Panc1 (cell line): ENCODE measurements at regions not wholly inside any gene's neighbourhood (a gene's known extent, or its start where the extent isn't known, plus 50 kb on each side); places are given as distances from the start of the nearest gene placed in this dataset.

Experiments used
- ATAC-seq: fragments of 200-7000 bp; cut with Tn5 transposase; 2 replicates; pipeline ENCODE4 v1.9.1; 2020; ENCODE audit warnings: mild to moderate bottlenecking, moderate library complexity
- BruUV-seq: library from RNA; stranded (reverse); fragments of 400-500 nt; replicated peaks from 2 replicates; lab custom pipeline; 2021; lab: Mats Ljungman, UMichigan
- CTCF ChIA-PET: fragments of 300-600 bp; sonication (Branson Sonifier 250); formaldehyde crosslinking; loops from one replicate; lab custom pipeline; 2022; ENCODE audit warnings: antibody characterized with exemption; lab: Charles Lee
- POLR2A ChIA-PET: fragments of 300-600 bp; sonication (Branson Sonifier 250); formaldehyde crosslinking; loops from one replicate; lab custom pipeline; 2022; ENCODE audit warnings: antibody characterized with exemption; lab: Charles Lee
- DNase-seq: peaks from one replicate; pipeline ENCODE4 v3.0.0-alpha.2; 2010; ENCODE audit warnings: low read depth, low spot score
- H3K27ac ChIP-seq: 2 replicates; pipeline ENCODE4 v1.5.1; 2011; ENCODE audit warnings: mild to moderate bottlenecking, low read length, inconsistent platforms
- H3K27me3 ChIP-seq: fragments of 200-500 bp; sonication (Bioruptor generic); 2 replicates; pipeline ENCODE4 v1.6.0; 2014; ENCODE audit warnings: low read length, inconsistent platforms; ENCODE audit not compliant: control insufficient read depth, insufficient read depth
- H3K36me3 ChIP-seq: fragments of 200-500 bp; sonication (Bioruptor generic); 2 replicates; pipeline ENCODE4 v1.5.1; 2014; ENCODE audit warnings: inconsistent platforms, mild to moderate bottlenecking, low read length, moderate library complexity; ENCODE audit not compliant: control insufficient read depth, insufficient read depth
- H3K4me1 ChIP-seq: 2 replicates; pipeline ENCODE4 v1.5.1; 2011; ENCODE audit warnings: inconsistent platforms, mild to moderate bottlenecking, low read length, moderate library complexity; ENCODE audit not compliant: control insufficient read depth, insufficient read depth
- H3K4me3 ChIP-seq, 2 experiments: 2 replicates each; pipeline ENCODE4 v1.5.1; 2011 to 2012; ENCODE audit warnings: low read depth in 2 of 2, low read length in 2 of 2, mild to moderate bottlenecking in 2 of 2, inconsistent platforms in 1 of 2, moderate library complexity in 1 of 2
- H3K9me3 ChIP-seq: fragments of 200-500 bp; sonication (Bioruptor generic); 2 replicates; pipeline ENCODE4 v1.5.1; 2014; ENCODE audit warnings: low read depth, mild to moderate bottlenecking, inconsistent platforms, low read length, moderate library complexity; ENCODE audit not compliant: control insufficient read depth, insufficient read depth
- POLR2AphosphoS5 ChIP-seq: IDR thresholded peaks from 2 replicates; pipeline ENCODE4 v1.6.1; 2012; ENCODE audit warnings: mild to moderate bottlenecking, low read depth, low read length, moderate library complexity
- SIN3A ChIP-seq: IDR thresholded peaks from 2 replicates; pipeline ENCODE4 v1.6.1; 2012; ENCODE audit warnings: low read depth, mild to moderate bottlenecking, low read length, moderate library complexity, borderline replicate concordance; ENCODE audit not compliant: insufficient read depth
- TCF7L2 ChIP-seq: IDR thresholded peaks from 2 replicates; pipeline ENCODE4 v1.6.1; 2011; ENCODE audit warnings: mild to moderate bottlenecking, low read depth, low read length, inconsistent platforms
- in situ Hi-C: cut with HindIII; loops from 2 replicates; pipeline ENCODE4 v1.10.0; 2016; ENCODE audit warnings: low sequenced_read_pairs, low pct_unique_long_range_greater_than_20kb
- intact Hi-C: fragments of 100-400 bp; cut with micrococcal nuclease; formaldehyde crosslinking; loops from one replicate; pipeline ENCODE4 v1.10.0; 2022; ENCODE audit not compliant: unreplicated experiment
- TF ChIP-seq, protein P1 (sequence below), 2 experiments: IDR thresholded peaks; 2 replicates each; pipeline ENCODE4 v1.6.1; 2011 to 2012; ENCODE audit warnings: low read depth in 2 of 2, control low read depth in 1 of 2, low read length in 1 of 2, mild to moderate bottlenecking in 1 of 2, moderate library complexity in 1 of 2; ENCODE audit not compliant: insufficient read depth in 1 of 2
- TF ChIP-seq, protein P2 (sequence below): fragments of 450-650 bp; IDR thresholded peaks from 2 replicates; pipeline ENCODE4 v1.5.1; 2017; ENCODE audit warnings: mild to moderate bottlenecking

- DNase-seq (no peak), ATAC-seq (no peak)
- H3K36me3 ChIP-seq = no peaks in the 10 kb centered on the region
- in situ Hi-C loops (no loop called here), intact Hi-C loops (no loop called here)
- no peak overlapping the region for H3K27ac ChIP-seq
- no peak overlapping the region for H3K4me3 ChIP-seq
- BruUV-seq = no TSS peak
- no peaks in the 10 kb centered on the region; the same call in 1 of the 2 replicates for H3K27me3 ChIP-seq
- H3K9me3 ChIP-seq = no peaks in the 10 kb centered on the region
- H3K4me1 ChIP-seq = no peaks in the 10 kb centered on the region
- no peak for TF ChIP-seq POLR2AphosphoS5
- no peak for TF ChIP-seq TCF7L2
- TF ChIP-seq, protein P1, sequence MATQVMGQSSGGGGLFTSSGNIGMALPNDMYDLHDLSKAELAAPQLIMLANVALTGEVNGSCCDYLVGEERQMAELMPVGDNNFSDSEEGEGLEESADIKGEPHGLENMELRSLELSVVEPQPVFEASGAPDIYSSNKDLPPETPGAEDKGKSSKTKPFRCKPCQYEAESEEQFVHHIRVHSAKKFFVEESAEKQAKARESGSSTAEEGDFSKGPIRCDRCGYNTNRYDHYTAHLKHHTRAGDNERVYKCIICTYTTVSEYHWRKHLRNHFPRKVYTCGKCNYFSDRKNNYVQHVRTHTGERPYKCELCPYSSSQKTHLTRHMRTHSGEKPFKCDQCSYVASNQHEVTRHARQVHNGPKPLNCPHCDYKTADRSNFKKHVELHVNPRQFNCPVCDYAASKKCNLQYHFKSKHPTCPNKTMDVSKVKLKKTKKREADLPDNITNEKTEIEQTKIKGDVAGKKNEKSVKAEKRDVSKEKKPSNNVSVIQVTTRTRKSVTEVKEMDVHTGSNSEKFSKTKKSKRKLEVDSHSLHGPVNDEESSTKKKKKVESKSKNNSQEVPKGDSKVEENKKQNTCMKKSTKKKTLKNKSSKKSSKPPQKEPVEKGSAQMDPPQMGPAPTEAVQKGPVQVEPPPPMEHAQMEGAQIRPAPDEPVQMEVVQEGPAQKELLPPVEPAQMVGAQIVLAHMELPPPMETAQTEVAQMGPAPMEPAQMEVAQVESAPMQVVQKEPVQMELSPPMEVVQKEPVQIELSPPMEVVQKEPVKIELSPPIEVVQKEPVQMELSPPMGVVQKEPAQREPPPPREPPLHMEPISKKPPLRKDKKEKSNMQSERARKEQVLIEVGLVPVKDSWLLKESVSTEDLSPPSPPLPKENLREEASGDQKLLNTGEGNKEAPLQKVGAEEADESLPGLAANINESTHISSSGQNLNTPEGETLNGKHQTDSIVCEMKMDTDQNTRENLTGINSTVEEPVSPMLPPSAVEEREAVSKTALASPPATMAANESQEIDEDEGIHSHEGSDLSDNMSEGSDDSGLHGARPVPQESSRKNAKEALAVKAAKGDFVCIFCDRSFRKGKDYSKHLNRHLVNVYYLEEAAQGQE (IDR thresholded peaks at IDR 0.05; ENCODE audit: insufficient read depth in 1 of 2, low read depth in 2 of 2, low read length in 1 of 2) = no peak
- TF ChIP-seq, protein P2, sequence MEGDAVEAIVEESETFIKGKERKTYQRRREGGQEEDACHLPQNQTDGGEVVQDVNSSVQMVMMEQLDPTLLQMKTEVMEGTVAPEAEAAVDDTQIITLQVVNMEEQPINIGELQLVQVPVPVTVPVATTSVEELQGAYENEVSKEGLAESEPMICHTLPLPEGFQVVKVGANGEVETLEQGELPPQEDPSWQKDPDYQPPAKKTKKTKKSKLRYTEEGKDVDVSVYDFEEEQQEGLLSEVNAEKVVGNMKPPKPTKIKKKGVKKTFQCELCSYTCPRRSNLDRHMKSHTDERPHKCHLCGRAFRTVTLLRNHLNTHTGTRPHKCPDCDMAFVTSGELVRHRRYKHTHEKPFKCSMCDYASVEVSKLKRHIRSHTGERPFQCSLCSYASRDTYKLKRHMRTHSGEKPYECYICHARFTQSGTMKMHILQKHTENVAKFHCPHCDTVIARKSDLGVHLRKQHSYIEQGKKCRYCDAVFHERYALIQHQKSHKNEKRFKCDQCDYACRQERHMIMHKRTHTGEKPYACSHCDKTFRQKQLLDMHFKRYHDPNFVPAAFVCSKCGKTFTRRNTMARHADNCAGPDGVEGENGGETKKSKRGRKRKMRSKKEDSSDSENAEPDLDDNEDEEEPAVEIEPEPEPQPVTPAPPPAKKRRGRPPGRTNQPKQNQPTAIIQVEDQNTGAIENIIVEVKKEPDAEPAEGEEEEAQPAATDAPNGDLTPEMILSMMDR = no peak
- no peak for TF ChIP-seq SIN3A
- ChIA-PET CTCF (no interaction called here), POLR2A (no interaction called here)
Observed at GRCh38 chr2:2588777-2589176, 257.7 kb upstream of the MYT1L start.

DNA sequence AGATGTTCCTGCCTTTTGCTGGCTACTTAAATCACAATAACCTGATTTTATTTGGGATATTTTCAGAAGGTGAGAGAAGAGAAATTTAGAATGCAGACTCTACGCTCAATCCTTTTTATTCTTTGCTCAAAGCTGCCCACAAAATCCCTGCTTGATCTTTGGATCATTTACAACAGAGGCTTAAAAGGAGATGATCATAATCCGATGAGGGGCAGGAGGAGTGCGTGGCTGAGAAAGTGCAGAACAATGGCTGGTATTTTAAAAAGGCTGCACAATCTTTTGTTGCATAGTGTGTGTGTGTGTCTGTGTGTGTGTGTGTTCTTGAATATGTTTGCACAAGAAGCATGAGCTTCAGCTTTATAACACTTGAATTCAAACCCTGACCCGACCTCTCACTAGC, 256.3 kb upstream of the MYT1L start:
- in situ Hi-C loops = no loop called here
- no TSS peak for BruUV-seq
- Histone ChIP-seq H3K4me3 (no peak overlapping the region), H3K27ac (no peak overlapping the region), H3K4me1 (no peaks in the 10 kb centered on the region), H3K36me3 (no peaks in the 10 kb centered on the region), H3K9me3 (no peaks in the 10 kb centered on the region), H3K27me3 (no peaks in the 10 kb centered on the region; the same call in 1 of the 2 replicates)
- intact Hi-C loops = no loop called here
- no peak for ATAC-seq
- POLR2A ChIA-PET = no interaction called here
- CTCF ChIA-PET = no interaction called here
- no peak for DNase-seq
- TF ChIP-seq, protein P2 = no peak
- no peak for TF ChIP-seq TCF7L2
- no peak for TF ChIP-seq SIN3A
- TF ChIP-seq, protein P1 (IDR thresholded peaks at IDR 0.05; ENCODE audit: insufficient read depth in 1 of 2, low read depth in 2 of 2, low read length in 1 of 2) = no peak
- TF ChIP-seq POLR2AphosphoS5 = no peak
